GOT3 (cell line): ENCODE measurements at regions not wholly inside any gene's neighbourhood (a gene's known extent, or its start where the extent isn't known, plus 50 kb on each side); places are given as distances from the start of the nearest gene placed in this dataset.

Experiments
- DNase-seq: peaks from one replicate; lab custom pipeline; 2025; ENCODE audit warnings: mixed read lengths; lab: John Stamatoyannopoulos, UW

DNA sequence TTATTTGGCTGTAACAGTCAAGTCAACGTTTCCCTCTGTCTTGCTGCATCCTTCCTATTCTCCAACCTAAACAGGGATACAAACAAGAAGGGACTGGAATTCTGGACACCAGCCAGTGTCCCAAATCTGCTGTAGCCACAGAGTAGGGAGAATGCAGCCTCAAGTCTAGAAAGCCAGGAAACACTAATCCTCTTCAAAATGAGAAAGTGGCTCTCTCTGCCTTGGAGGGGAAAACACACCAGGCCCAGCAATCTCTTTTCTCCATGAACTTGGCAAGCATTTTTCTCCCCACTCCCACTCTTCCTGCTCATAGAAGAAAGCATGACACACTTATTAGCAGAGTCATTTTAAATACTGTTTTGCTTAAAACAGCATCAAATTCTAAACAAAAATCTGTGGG, 781.7 kb downstream of the SQOR start:
- DNase-seq: no peak

DNA sequence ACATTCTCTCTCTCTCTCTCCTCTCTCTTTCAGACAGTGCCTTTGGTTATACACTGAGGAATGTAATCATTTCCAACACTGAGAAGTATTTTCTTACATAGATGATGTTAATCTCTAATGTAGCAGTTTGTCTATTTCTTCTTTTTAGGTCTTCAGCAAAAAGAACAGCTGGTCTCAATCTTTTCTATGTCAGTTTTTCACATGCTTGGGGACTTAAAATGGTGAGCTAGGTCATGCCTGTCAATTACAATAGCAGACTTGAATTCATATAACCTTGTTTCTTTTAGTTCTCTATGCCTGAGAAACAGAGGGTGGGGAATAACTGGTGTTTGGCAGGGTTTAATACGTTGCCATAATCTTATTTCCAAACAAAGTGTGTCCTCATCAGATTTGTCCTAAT, 786.2 kb downstream of the SQOR start:
- DNase-seq: no peak

DNA sequence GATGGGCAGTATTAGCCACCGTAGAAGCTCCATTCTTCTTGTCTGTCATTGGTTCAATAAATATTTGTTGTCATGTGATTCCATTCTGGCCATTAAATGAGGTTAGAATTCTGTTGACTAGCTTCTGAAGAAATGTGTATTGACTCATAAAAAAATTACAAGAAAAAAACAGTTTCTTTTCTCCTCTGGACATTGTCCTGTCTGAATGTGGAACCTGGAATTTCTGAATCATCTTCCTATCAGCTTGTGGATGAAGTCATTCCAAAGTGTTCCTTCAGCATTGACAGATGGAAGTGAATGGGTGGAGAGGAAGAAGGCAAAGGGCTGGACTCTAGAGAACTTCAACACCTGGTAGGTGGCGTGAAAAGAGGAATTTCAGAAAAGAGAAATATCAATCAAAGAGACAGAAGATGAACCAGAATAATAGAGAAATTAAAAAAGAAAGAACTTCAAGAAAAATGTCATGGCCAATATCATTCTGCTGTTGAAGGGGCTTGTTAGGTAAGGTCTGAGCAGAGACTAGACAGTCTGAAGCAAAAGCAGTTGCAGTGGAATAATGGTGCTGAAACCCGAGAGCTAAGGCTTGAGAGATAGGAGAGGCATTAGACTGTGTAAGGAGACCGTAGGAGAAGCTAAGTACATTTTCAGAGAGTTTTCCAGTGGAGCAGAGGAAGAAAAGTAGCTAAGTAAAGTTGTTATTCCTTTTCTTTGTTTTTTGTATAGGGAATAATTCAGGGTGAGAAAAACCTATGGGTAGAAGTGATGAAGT, 806.6 kb downstream of the SQOR start:
- no peak for DNase-seq

DNA sequence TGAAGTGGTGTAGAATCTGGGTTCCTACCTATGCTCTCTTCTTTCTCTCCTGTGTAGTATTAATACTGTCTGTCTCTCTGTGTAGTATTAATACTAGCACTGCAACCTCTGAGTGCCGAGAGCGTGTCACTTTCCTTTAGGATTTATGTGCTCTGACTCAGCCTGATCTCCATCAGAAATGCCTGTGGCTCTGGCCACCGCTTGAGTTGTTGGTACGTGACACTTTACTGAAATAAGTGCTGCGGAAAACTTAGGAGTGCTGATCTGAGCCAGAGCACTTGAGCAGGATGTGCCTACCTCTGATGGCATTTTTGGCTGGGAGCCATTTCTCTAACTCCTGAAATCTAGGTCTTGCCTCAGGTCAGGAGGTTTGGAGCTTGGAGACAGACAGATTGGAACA, 807.4 kb downstream of the SQOR start:
- DNase-seq: no peak

DNA sequence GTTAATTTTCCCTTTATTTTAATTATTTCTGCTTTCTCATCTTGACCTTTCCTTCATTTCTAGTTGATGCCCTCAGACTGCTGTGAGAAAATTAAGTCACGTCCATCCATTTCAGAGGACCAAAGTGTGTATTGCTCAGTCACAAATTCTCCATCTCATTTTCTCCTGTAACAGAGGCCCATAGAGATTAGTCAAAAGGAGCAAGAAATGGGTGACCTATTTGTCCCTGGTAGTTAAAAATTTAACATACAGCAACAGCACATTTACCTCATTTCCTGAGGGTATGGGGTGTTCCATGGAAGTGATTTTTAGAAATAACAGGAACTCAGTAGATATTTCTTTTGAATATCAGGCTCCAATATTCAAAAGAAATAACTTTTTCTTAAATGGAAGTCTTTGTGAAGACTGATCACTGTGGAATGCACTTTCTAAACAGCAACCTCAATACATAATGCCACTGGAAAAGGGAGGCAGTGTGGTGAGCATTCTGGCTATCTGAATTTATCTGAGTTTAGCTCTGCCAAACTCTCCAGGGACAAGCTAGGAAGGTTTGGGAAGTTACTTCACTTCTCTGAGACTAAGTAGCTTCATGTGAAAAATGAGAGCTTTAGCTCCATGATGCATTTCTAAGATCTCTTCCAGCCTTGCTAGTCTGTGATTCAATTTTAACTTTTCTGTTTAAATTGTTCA, 808.2 kb downstream of the SQOR start:
- DNase-seq: no peak

DNA sequence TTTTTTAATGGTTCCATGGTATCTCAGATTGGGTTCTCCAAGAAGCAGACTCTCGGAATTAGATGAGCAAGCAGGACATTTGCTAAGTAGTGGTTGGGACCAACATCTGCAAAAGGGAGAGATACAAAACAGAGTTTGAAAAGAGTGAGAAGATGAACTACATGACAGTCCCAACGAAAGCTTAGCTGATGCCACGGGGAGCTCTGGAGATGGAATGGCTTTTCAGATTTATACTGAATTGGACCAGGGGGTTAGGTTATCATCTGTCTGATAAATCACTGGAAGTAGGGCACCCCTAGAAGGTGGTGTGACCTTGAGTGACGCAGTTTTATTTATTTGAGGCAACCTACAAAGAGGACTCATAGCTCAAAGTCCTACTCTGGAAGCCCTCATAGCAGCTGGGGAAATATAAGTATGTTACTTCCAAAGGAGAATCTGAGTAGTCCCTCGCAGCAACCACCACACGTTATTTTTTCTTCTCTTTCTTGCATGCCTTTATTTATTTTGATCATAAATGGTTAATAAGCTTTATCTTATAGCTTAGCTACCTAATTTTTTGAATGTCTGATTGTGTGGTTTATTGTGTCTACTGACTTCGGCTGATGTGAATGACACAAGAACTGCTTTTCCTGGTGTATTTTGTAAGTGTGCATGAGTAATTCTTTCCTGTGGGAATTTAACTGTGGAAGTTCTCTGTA, 815.4 kb downstream of the SQOR start:
- no peak for DNase-seq

DNA sequence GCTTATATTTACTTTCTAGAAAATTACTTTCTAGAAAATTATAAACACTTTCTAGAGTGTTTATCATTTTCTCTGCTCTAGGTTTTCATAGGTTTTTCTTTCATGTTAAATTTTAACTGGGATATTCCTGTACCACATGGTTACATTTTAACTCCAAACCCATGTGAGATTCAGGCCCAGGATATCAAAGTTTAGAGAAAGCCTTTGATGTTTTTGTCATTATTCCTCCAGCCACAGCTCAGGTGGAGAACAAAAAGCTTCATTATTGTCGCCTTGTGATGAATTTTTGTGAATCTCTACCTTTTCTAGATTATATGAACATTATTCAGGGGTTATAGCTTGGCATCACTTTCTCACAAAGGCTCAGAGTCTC, 816.0 kb downstream of the SQOR start:
- DNase-seq: no peak

DNA sequence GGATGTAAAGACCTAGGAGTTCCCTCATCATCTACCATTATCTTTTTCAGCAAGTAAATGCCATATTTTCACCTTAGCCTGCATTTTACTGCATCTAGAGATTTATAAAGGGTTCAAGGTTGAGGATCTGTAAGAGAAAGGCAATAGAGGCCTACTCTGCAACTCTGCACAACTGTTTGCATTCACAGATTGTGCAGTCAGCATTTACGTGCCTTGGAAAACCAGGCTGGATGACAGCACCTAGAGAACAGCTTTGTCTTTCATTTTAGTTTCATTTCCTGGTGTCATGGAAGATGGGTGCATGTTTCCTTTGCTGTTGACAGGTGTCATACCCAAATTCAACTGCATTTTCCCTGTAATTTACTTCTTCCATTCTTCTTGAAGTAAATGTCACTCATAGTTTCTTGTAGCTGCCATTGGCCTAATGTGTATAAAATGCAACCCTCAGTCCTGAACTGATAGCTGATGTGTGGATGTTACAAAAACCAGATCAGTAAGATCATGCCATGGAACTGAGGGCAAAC, 817.5 kb downstream of the SQOR start:
- no peak for DNase-seq

DNA sequence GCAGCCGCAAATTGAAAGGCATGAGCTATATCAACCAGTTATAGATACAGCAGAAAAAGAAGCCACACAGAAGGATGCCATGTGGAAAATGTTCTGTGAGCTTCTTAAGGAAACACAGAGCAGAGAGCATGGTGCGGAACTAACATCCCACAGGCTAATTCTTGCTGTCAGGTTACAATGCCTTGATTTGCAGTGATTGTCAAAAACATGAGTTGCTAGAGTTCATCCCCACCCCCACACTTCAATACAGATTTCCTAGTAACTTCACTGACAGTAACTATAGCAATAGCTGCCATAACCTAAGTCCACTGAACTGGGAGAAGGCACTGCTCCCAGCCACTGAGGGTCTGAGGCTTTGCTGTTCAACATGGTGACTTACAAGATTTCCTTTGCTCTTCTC, 821.6 kb downstream of the SQOR start:
- no peak for DNase-seq

DNA sequence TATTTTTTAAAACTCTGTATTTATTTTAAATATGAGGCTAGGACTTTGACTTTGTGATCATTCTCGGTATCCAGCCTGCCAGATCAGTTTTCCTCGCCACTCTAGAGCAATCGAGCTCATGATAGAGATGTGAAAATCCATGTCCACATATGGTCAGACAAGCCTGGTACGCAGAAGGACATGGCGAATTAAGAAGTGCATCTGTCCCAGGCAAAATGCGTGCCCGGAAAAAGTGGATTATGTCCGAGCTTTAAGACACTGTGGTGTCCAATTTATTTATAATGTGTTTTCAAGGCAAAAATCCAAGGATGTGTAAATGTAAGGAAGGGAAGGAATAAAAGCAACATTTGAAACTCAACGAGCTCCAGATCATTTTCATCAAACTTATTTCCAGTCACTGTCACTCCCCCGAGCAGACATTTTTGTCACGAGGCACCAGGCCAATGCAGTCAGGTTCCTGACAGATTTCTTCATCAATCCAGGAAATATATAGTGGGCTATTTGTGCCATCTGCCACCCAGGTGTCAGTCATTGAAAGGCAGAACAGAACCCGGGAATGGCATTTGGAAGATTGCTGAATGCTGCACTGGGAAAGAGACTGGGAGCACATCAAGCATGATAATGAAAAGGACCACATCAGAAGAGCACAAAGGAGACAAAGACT, 825.7 kb downstream of the SQOR start:
- no peak for DNase-seq

DNA sequence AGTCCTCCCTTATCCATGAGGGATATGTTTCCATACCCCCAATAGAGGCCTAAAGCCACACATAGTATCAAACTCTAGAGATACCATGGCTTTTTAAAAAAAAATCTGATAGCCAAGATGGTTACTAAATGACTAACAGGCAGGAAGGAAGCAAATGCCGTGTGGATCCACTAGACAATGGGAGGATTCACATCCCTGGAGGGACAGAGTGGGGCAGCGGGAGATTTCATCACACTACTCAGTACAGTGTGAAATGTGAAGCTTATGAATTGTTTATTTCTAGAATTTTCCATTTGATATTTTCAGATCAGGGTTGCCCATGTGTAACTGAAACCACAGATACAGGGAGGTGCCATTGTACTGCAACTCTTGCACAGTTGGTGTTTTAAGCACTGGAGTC, 826.6 kb downstream of the SQOR start:
- no peak for DNase-seq

DNA sequence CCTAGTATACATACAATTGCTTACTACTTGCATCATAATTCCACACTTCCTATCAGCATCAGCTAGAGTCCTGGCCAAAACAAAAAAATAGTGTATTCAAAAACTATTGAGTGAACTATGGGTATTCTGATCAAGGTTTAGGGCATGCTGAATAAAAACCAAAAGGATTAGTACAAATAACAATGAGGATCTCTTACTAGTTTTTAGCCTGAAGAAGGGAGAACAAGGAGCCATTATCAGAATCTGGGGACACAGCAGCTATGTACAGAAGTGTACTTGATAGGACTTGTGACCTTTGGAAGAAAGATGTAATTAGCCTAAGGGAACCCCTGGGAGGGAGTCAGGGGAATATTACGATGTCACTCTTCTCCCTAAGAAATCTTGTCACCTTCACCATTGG, 832.2 kb downstream of the SQOR start:
- DNase-seq: no peak

DNA sequence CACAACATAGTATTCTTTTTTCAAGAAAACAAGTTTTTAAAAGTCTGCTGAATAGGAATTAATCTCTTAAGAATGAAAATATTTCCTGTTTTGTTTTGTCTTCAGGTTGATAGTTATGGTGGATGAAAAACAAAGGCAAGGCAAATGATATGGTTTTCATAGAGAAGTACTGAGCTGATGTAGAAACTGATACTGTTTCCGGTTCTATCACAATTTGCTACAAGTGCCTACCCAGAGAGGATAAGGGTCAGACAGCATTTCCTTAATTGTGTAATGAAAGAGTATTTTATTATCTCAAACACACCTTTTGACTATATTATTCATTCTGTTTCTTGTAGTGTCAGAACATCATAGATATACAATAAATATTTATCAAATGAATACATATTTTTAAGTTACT, 836.3 kb downstream of the SQOR start:
- no peak for DNase-seq

DNA sequence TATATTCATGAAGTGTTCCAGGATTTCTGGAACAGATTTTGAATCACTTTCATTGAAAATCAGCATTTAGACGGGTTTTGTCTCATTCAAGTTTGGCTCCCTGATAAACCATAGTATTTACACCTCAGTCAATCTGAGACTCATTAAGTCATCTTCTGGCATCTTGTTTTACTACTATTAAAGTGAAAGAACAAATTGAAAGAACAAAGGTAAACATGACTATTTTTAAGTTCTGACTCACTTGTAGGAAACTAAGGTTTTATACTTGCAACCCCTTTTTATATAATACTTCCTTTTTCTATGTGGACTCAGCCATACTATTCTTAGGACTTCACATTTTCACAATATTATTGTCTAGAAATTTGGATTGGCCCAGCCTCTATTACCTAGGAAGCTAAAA, 854.4 kb downstream of the SQOR start:
- no peak for DNase-seq

DNA sequence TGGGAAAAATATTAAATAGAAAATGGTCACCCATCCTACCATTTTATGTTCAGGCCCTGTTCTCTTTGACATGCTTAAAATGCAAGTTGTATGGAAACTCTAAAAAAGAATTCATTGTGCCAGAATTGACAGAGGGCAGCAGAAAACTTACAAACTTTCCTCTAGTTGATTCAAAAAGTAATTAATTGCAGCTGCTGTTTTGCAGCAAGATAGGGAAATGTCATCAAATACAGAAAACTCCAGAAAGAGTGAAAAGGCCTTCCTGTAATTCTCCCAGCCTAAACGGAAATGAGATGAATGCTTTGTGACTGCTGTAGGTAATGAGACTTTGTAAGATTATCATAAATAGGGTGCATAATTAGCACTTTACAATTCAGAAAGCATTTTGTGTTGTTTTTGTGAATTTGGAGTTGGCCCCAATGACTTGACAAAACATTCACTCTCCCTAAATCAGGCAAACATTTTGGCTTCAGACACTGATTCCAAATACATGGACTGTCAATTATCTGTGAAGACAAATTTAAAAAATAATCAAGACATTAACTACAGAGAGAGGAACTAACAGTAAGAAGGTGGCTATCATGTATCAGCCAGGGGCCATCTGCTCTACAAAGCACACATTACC, 861.8 kb downstream of the SQOR start:
- no peak for DNase-seq

DNA sequence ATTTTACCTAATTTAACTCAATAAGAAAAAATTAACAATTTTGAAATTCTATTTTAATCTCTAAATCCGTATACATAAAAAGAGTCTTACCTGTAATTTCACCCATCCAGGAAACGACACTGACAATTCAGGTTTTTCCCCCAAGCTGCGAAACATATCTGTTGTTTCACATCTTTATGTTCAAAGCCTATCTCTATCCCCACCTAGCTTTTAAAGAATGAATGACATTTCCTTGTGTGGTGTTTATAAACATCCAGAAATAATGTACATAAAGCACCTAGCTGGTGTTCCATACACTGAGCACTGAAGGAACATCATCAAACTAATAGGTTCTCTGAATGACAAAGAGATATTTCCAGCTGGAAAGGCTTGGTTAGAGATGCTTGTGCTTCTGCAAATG, 867.8 kb downstream of the SQOR start:
- DNase-seq: no peak

DNA sequence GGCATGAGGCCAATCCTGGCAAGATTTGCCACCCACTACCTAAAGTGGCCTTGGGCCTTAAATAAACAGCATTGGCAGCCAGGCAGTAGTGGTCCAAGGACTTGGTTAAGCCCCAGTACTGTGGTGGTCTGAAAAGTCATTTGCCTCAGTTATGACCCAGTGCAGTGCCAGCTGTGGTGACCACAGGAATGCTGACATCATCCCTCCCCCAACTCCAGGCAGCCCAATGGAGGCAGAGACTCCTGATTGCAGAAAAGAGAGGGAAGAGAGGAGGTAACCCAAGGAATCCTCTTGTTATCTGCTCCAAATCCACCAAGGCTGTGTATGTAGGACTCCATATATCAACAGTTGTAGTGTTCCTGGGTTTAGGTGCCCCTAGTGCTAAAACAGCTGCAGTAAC, 883.6 kb downstream of the SQOR start:
- DNase-seq: no peak

DNA sequence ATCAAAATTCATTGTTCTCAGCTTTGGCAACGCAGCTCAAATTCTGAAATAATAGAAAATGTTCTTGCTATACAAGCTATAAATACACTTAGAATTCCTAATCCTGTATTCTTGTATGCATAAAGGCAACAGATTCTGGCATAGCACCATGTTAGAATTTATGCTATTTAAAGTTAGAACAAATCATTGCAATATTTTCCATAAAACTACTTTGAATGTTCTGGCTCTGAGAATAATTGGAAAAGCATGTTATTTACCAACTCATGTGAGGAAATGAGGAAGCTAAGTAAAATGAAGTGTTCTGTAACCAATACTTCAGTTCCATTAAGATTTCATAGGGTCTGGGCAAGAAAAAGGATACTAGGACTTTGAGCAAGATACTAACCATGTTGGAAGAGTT, 888.9 kb downstream of the SQOR start:
- no peak for DNase-seq

DNA sequence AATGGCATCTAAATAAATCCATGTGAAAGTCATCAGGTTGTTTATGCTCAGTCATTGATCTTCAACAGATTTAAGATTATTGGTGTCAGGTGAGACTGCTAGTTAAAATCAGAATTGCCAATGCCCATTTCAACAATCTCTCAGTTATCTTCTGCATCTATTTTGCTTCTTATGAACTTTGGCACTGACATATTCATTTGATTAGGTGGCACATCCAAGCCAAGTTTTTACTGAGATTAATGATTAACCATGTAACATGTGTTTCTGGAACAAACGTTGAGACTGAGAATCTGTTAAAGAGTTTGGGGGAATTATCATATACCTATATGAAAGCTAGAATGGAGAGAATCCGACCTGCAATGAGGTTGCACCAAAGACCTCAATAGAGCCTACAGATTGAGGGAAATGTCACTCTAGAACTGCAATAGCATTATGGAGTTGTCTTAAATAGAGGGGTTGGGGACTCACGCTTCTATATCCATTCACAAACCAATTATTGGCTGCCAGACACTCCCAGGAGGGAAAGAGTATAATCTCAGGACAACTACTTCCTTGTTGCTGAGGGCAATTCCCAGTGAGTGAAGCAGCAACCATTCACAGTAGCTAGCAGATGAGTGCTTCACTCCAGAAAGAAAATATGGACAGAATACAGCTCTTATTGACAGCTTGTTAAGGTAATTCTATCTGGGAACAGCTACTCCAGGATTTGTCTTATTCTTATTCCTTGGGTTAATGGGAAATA, 891.3 kb downstream of the SQOR start:
- no peak for DNase-seq

DNA sequence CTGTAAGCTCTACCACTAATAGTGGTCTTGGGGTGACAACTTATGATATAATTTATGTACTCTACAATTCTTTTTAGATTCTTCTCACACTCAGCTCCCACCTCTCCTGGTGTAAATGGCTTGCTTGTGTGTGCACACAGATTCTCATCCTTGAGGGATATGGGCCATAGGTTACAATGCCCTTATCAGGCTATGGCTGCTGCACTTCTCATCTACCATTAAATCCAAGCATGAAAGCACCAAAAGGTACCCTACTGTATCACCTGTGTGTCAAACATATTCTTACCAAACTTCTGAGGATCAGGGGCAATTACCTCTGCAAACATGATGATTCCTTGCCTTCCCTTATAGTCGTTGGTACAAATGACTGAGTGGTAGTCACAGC, 891.9 kb downstream of the SQOR start:
- DNase-seq: no peak

DNA sequence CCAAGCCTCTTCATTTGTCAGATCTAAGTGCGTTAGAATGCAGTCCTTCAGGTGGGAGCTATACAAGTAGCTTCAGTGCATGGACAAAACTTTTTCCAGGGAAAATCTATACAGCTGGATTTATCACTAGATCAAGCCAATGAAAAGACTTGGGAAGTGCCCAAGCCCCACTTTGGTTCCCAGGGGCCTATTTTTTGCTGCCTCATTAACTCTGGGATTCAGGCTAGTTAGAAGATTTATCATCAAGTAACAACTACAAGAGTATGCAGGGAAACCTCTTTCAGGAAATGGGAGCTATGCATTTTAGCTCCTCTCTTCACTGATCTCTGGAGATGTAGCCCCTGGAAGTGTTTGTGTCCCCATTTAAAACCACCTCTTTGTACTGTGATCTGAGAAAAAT, 908.8 kb downstream of the SQOR start:
- no peak for DNase-seq
